HG03571 (cell line): ENCODE measurements at regions not wholly inside any gene's neighbourhood (a gene's known extent, or its start where the extent isn't known, plus 50 kb on each side); places are given as distances from the start of the nearest gene placed in this dataset.

Source experiments
- ATAC-seq: cut with Tn5 transposase; IDR thresholded peaks from one replicate; pipeline ENCODE4 v1.9.1; 2021; ENCODE audit not compliant: unreplicated experiment

DNA sequence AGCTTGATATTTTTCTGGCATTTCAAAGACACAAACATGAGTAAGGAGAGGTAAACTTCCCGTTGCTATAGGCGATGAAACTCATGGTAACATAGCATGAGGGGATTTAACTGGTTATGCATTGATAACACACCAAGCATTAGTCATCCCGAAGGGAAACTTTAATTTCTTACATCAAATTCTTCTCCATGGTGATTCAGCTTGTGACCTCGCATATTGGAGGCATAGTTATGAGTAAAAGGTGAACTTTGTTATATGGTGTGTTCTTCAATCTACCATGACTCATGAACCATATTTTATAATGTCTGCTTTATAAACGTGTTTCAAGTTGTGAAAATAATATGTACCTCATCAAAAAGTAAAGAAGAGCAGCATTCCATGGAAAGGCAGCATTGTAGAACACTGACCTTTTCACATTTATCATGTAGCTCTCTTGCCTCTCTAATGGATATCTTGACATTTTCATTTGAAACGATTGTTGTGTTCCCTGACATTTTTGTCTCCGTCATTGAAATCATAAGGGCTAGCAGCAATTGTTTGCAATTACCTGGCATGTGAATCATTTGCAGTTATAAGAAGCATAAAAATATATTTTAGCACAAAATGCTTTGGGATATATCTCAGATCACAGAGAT, 491.8 kb downstream of the ANXA1 start:
- ATAC-seq, result no peak

- ATAC-seq, result no peak
Observed at GRCh38 chr9:73647560-73647959, 495.9 kb downstream of the ANXA1 start.

GRCh38 chr9:73649552-73649951, 497.9 kb downstream of the ANXA1 start:
- no peak for ATAC-seq

DNA sequence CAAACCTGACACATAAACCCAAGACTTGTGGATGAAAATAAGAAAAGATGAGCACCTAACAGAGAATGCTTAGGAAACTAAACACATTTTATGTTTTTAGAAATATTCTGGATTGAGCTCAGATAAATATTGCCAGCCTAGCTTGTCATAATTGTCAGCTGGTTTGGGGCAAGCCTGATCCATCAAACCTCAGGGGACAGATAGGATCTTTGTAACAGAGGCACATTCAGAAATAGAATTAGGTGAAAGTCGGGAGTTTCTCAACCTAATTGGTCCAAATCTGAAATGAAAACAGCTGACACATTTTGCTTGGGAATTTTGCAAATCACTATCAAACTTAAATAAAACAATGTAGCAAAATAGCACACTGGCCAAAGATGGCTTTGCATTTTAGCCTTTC, 503.7 kb downstream of the ANXA1 start:
- ATAC-seq, result no peak

GRCh38 chr9:73655831-73656230, 504.2 kb downstream of the ANXA1 start:
- ATAC-seq, result no peak

DNA sequence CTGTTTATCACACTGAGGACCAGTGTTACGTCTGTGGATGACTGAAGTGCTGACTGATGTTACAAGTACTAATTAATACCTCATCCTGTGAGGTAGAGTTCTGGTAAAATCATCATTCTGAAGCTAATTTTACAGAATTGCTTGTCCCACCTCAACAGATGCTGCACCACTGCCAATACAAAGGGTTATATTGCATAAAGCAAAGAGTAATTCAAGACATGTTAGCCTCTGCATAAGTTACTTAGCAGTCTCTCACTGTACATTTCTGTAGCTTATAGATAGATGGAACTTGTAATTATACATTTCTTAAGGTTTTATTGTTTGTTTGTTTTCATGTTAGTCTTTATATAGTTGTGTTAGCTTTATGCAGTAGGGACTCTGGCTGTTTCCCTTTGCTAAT, 513.6 kb downstream of the ANXA1 start:
- no peak for ATAC-seq

- no peak for ATAC-seq
Observed at GRCh38 chr9:73667749-73668148, 516.1 kb downstream of the ANXA1 start.

- no peak for ATAC-seq
Observed at GRCh38 chr9:73680831-73681230, 529.2 kb downstream of the ANXA1 start.

GRCh38 chr9:73682789-73683188, 531.1 kb downstream of the ANXA1 start:
- no peak for ATAC-seq

DNA sequence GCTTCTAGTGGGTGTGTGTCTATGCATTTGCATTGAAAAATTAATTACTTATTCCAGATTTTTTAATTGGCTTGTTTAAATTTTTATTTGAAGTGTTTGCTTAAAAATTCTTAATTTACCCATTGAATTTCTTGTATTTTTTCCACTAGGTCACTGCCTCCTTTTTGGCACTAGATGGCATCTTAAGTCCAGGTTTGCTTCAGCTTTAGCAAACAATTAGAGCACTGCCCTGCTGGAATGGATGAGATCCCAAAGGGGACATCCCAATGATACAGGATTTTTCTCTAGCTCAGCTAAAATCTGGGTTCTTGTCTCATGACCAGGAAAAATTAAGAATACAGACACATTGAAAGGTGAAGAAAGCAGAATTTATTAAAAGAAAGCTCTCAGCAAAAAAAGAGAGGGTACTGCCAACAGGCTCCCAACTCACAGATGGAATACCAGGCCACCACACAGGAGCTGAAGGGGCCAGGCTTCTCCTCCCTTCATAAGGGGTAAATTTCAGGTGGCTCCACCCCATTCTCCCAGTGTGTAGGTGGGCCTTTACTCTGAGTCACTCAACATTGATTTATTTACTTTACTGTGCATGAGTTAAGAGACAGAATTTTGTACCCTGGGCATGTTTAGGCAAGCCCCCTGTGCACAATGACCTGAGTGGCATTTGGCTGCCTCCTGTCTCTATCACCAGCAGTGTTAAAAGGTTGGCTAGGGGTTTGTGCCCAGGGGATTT, 532.4 kb downstream of the ANXA1 start:
- ATAC-seq, result no peak

- no peak for ATAC-seq
Observed at GRCh38 chr9:73684601-73685000, 532.9 kb downstream of the ANXA1 start.

DNA sequence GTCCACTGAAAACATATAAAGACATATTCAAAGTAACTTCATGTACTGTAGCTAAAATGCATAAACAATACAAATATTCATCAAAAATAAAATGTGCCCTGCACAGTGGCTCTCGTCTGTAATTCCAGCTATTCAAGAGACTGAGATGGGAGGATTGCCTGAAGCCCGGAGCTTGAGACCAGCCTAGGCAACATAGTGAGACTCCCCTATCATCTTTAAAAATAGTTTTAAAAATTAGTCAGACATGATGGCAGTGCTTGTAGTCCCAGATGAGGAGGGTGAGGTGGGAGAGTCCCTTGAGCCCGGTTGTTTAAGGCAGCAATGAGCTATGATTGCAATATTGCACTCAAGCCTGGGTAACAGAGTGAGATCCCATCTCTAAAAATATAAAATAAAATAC, 534.1 kb downstream of the ANXA1 start:
- no peak for ATAC-seq

- ATAC-seq, result no peak
Observed at GRCh38 chr9:73689051-73689870, 537.6 kb downstream of the ANXA1 start.

GRCh38 chr9:73701415-73702057, 549.9 kb downstream of the ANXA1 start:
- no peak for ATAC-seq

GRCh38 chr9:73714294-73714693, 562.6 kb downstream of the ANXA1 start:
- ATAC-seq, result no peak

- ATAC-seq, result no peak
Observed at GRCh38 chr9:73715591-73715990, 563.9 kb downstream of the ANXA1 start.

GRCh38 chr9:73719660-73720059, 568.0 kb downstream of the ANXA1 start:
- no peak for ATAC-seq

DNA sequence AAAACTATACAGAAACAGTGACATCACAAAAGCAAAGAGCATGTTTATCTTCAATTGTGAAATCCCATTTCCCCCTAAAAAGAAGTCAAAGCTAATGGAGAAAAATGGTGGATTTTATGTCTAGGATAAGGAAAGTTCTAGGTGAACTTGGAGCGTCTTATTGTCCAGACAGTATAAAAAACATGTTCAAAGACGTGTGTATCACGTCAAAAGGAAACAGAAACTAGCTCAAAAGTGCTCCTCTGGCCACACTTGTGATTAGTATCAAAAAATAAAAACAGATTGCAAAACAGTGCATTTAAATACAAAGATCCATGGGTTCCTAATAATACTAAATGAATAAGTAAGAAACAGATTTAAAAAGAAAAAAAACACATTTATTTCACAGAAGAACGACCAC, 568.9 kb downstream of the ANXA1 start:
- no peak for ATAC-seq

DNA sequence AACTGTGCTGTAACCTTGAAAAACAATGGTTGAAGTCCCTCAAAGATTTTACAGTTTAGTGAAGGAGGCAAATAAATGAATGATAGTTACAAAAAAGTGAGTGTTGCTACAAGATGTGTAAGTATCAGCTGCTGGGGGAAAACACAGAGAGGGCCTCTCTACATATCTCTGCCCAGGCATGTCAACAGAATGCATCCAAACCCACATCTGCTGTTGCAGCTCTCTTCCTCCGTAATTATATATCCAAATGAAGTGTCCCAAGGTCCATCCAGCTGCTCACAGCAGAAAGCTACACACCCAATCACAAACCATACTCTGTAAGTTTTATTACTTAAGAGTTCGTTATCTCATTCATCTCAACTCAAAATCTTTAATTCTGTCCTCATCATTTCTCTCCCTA, 584.6 kb downstream of the ANXA1 start:
- no peak for ATAC-seq

DNA sequence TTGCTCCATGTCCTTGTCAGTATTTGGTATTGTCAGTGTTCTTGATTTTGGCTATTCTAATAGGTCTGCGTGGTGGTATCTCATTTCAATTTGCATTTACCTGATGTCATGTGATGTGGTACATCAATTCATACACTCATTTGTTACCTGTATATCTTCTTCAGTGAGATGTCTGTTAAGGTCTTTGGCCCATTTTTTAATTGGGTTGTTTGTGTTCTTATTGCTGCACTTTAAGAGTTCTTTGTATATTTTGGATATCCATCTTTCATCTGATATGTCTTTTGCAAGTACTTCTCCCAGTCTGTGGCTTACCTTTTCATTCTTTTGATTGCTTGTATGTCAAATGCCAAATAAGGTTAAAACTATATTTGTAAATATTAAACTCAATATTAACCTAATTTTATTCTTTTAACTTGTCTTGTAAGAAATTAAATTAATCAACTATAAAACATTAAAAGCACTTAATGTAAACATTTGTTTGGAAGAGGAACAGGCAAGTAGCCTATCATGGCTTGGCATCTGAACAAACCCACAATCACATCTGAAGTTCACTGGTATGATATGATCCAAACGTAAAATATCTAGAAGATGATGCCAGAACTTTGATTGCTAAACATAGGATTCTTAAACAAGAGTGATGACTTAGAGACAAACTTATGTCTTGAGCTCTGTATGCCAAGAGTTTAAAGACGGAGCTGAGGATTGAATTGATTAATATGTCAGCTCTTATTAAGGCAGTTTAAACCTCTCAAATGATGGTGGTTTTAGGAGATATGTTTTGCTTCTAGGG, 587.3 kb downstream of the ANXA1 start:
- ATAC-seq, result no peak

DNA sequence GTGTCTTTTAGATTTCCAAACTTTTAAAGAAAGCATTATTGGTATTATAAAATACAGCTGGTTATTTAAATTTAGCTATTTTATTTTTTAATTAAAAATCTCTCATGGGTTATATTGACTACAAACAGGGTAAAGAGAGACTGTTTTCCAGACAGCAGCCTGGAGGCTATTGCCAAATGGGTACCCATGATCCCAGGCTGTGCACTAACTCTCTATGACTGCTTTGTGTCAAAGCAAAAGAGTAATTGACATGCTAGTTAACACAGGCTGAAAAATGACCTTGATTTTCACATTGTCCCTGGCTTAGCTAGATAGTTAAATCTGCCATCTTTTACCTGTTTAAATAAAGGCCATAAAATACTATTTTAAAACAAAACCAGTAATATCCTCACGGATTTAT, 589.7 kb downstream of the ANXA1 start:
- no peak for ATAC-seq
